Panc1 (cell line): ENCODE measurements at regions not wholly inside any gene's neighbourhood (a gene's known extent, or its start where the extent isn't known, plus 50 kb on each side); places are given as distances from the start of the nearest gene placed in this dataset.

Source experiments
- ATAC-seq: fragments of 200-7000 bp; cut with Tn5 transposase; 2 replicates; pipeline ENCODE4 v1.9.1; 2020; ENCODE audit warnings: mild to moderate bottlenecking, moderate library complexity
- BruUV-seq: library from RNA; stranded (reverse); fragments of 400-500 nt; replicated peaks from 2 replicates; lab custom pipeline; 2021; lab: Mats Ljungman, UMichigan
- CTCF ChIA-PET: fragments of 300-600 bp; sonication (Branson Sonifier 250); formaldehyde crosslinking; loops from one replicate; lab custom pipeline; 2022; ENCODE audit warnings: antibody characterized with exemption; lab: Charles Lee
- POLR2A ChIA-PET: fragments of 300-600 bp; sonication (Branson Sonifier 250); formaldehyde crosslinking; loops from one replicate; lab custom pipeline; 2022; ENCODE audit warnings: antibody characterized with exemption; lab: Charles Lee
- DNase-seq: peaks from one replicate; pipeline ENCODE4 v3.0.0-alpha.2; 2010; ENCODE audit warnings: low read depth, low spot score
- H3K27ac ChIP-seq: 2 replicates; pipeline ENCODE4 v1.5.1; 2011; ENCODE audit warnings: mild to moderate bottlenecking, low read length, inconsistent platforms
- H3K27me3 ChIP-seq: fragments of 200-500 bp; sonication (Bioruptor generic); 2 replicates; pipeline ENCODE4 v1.6.0; 2014; ENCODE audit warnings: low read length, inconsistent platforms; ENCODE audit not compliant: control insufficient read depth, insufficient read depth
- H3K36me3 ChIP-seq: fragments of 200-500 bp; sonication (Bioruptor generic); 2 replicates; pipeline ENCODE4 v1.5.1; 2014; ENCODE audit warnings: inconsistent platforms, mild to moderate bottlenecking, low read length, moderate library complexity; ENCODE audit not compliant: control insufficient read depth, insufficient read depth
- H3K4me1 ChIP-seq: 2 replicates; pipeline ENCODE4 v1.5.1; 2011; ENCODE audit warnings: inconsistent platforms, mild to moderate bottlenecking, low read length, moderate library complexity; ENCODE audit not compliant: control insufficient read depth, insufficient read depth
- H3K4me3 ChIP-seq, 2 experiments: 2 replicates each; pipeline ENCODE4 v1.5.1; 2011 to 2012; ENCODE audit warnings: low read depth in 2 of 2, low read length in 2 of 2, mild to moderate bottlenecking in 2 of 2, inconsistent platforms in 1 of 2, moderate library complexity in 1 of 2
- H3K9me3 ChIP-seq: fragments of 200-500 bp; sonication (Bioruptor generic); 2 replicates; pipeline ENCODE4 v1.5.1; 2014; ENCODE audit warnings: low read depth, mild to moderate bottlenecking, inconsistent platforms, low read length, moderate library complexity; ENCODE audit not compliant: control insufficient read depth, insufficient read depth
- POLR2AphosphoS5 ChIP-seq: IDR thresholded peaks from 2 replicates; pipeline ENCODE4 v1.6.1; 2012; ENCODE audit warnings: mild to moderate bottlenecking, low read depth, low read length, moderate library complexity
- SIN3A ChIP-seq: IDR thresholded peaks from 2 replicates; pipeline ENCODE4 v1.6.1; 2012; ENCODE audit warnings: low read depth, mild to moderate bottlenecking, low read length, moderate library complexity, borderline replicate concordance; ENCODE audit not compliant: insufficient read depth
- TCF7L2 ChIP-seq: IDR thresholded peaks from 2 replicates; pipeline ENCODE4 v1.6.1; 2011; ENCODE audit warnings: mild to moderate bottlenecking, low read depth, low read length, inconsistent platforms
- in situ Hi-C: cut with HindIII; loops from 2 replicates; pipeline ENCODE4 v1.10.0; 2016; ENCODE audit warnings: low sequenced_read_pairs, low pct_unique_long_range_greater_than_20kb
- intact Hi-C: fragments of 100-400 bp; cut with micrococcal nuclease; formaldehyde crosslinking; loops from one replicate; pipeline ENCODE4 v1.10.0; 2022; ENCODE audit not compliant: unreplicated experiment
- TF ChIP-seq, protein P1 (sequence below): fragments of 450-650 bp; IDR thresholded peaks from 2 replicates; pipeline ENCODE4 v1.5.1; 2017; ENCODE audit warnings: mild to moderate bottlenecking
- TF ChIP-seq, protein P2 (sequence below), 2 experiments: IDR thresholded peaks; 2 replicates each; pipeline ENCODE4 v1.6.1; 2011 to 2012; ENCODE audit warnings: low read depth in 2 of 2, control low read depth in 1 of 2, low read length in 1 of 2, mild to moderate bottlenecking in 1 of 2, moderate library complexity in 1 of 2; ENCODE audit not compliant: insufficient read depth in 1 of 2

DNA sequence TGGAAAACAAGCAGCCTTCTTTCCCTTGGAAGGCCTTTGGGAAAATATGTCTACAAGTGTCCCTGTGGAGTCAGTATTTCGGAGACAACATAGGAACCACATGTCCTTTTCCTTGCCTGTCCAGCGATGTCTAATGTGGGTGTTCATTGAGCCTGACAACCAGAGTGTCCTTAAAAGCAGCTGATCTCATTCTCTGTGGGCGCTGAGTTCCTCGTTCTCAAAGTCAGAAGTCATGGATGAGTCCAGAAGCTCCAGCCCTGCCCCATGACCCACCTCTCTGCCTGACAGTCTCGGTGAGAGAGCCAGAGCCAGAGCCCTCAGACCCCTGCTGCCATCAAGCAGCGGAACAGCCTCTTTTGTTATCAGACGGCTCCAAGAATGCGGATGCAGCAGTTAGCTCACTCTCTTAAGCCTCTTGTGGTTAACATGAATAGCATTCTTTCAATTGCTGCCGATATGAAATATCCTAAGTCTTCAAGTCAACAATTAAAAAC is 329.2 kb downstream of the TGFB2 start:
- peak; percentile 89 for ATAC-seq
- TF ChIP-seq POLR2AphosphoS5 (no peak), SIN3A (no peak), TCF7L2 (peak; percentile 85)
- TF ChIP-seq, protein P1, sequence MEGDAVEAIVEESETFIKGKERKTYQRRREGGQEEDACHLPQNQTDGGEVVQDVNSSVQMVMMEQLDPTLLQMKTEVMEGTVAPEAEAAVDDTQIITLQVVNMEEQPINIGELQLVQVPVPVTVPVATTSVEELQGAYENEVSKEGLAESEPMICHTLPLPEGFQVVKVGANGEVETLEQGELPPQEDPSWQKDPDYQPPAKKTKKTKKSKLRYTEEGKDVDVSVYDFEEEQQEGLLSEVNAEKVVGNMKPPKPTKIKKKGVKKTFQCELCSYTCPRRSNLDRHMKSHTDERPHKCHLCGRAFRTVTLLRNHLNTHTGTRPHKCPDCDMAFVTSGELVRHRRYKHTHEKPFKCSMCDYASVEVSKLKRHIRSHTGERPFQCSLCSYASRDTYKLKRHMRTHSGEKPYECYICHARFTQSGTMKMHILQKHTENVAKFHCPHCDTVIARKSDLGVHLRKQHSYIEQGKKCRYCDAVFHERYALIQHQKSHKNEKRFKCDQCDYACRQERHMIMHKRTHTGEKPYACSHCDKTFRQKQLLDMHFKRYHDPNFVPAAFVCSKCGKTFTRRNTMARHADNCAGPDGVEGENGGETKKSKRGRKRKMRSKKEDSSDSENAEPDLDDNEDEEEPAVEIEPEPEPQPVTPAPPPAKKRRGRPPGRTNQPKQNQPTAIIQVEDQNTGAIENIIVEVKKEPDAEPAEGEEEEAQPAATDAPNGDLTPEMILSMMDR = peak; percentile 9; the same call in 1 of the 2 replicates
- TF ChIP-seq, protein P2, sequence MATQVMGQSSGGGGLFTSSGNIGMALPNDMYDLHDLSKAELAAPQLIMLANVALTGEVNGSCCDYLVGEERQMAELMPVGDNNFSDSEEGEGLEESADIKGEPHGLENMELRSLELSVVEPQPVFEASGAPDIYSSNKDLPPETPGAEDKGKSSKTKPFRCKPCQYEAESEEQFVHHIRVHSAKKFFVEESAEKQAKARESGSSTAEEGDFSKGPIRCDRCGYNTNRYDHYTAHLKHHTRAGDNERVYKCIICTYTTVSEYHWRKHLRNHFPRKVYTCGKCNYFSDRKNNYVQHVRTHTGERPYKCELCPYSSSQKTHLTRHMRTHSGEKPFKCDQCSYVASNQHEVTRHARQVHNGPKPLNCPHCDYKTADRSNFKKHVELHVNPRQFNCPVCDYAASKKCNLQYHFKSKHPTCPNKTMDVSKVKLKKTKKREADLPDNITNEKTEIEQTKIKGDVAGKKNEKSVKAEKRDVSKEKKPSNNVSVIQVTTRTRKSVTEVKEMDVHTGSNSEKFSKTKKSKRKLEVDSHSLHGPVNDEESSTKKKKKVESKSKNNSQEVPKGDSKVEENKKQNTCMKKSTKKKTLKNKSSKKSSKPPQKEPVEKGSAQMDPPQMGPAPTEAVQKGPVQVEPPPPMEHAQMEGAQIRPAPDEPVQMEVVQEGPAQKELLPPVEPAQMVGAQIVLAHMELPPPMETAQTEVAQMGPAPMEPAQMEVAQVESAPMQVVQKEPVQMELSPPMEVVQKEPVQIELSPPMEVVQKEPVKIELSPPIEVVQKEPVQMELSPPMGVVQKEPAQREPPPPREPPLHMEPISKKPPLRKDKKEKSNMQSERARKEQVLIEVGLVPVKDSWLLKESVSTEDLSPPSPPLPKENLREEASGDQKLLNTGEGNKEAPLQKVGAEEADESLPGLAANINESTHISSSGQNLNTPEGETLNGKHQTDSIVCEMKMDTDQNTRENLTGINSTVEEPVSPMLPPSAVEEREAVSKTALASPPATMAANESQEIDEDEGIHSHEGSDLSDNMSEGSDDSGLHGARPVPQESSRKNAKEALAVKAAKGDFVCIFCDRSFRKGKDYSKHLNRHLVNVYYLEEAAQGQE (IDR thresholded peaks at IDR 0.05; ENCODE audit: insufficient read depth in 1 of 2, low read depth in 2 of 2, low read length in 1 of 2) = no peak
- DNase-seq = no peak
- POLR2A ChIA-PET = interaction anchor here (0.6 kb wide), 2 partner anchors 10 to 313 kb away, joined by 3 to 4 read pairs; no protein-coding TSS in a partner anchor
- peak overlapping the region in 1 of 2 experiments; percentile 26; a peak in 2 of 4 replicates for H3K4me3 ChIP-seq
- no peaks in the 10 kb centered on the region for H3K9me3 ChIP-seq
- no TSS peak for BruUV-seq
- intact Hi-C loops = loop anchor here (5.0 to 10.0 kb wide), 2 partner anchors 212 to 320 kb away; no protein-coding TSS in a partner anchor
- CTCF ChIA-PET = no interaction called here
- peaks cover 29% of the 10 kb centered on the region for H3K4me1 ChIP-seq
- no peaks in the 10 kb centered on the region for H3K36me3 ChIP-seq
- in situ Hi-C loops = no loop called here
- H3K27ac ChIP-seq = peak overlapping the region; percentile 84
- no peaks in the 10 kb centered on the region for H3K27me3 ChIP-seq

DNA sequence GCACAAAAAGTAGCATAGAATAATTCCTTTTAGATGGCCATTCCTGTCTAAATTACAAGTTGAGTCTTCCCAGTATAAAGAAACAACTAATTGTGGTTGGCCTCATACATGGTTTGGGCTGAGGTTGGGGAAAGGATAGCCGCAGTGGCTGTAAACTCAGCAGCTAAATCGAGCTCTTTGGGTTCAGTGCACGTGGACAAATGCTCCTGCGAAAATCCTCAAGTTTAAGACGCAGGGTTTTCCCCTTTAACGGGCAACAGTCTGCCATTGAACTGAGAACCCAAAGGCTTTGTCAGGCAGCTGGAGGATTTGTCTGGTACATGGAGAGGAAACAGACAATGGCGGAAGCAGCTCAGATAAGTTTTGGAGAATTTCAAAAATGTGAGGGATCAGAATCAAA is 331.9 kb downstream of the TGFB2 start:
- Histone ChIP-seq H3K27me3 (no peaks in the 10 kb centered on the region), H3K4me3 (no peak overlapping the region), H3K36me3 (no peaks in the 10 kb centered on the region), H3K27ac (peak overlapping the region; percentile 51; the same call in 1 of the 2 replicates), H3K4me1 (peaks cover 21% of the 10 kb centered on the region), H3K9me3 (no peaks in the 10 kb centered on the region)
- POLR2A ChIA-PET = no interaction called here
- intact Hi-C loops (loop anchor here (10.0 kb wide), 1 partner anchor 322 kb away; no protein-coding TSS in a partner anchor), in situ Hi-C loops (no loop called here)
- DNase-seq (no peak), ATAC-seq (no peak)
- CTCF ChIA-PET = no interaction called here
- no peak for TF ChIP-seq SIN3A
- no peak for TF ChIP-seq POLR2AphosphoS5
- TF ChIP-seq, protein P2 (IDR thresholded peaks at IDR 0.05; ENCODE audit: insufficient read depth in 1 of 2, low read depth in 2 of 2, low read length in 1 of 2) = no peak
- TF ChIP-seq TCF7L2 = no peak
- TF ChIP-seq, protein P1 = no peak
- no TSS peak for BruUV-seq
